Cerebellar cortex (tissue), 1 donor: ENCODE measurements at regions not wholly inside any gene's neighbourhood (a gene's known extent, or its start where the extent isn't known, plus 50 kb on each side); places are given as distances from the start of the nearest gene placed in this dataset.
"Not testable (repeated sequence)": the region's sequence is repeated elsewhere in the genome, so short reads cannot be mapped to it uniquely, and the experiment has no call there.

ENCODE experiments used
- DNase-seq: peaks from one replicate; pipeline ENCODE4 v3.0.0-alpha.2; 2015; ENCODE audit warnings: low spot score

GRCh38 chr3:130800829-130801228, 54.2 kb upstream of the PIK3R4 start:
- DNase-seq: no peak

GRCh38 chr3:130801473-130801872, 54.8 kb upstream of the PIK3R4 start:
- no peak for DNase-seq

GRCh38 chr3:130811557-130811956, 64.9 kb upstream of the PIK3R4 start:
- DNase-seq: no peak

DNA sequence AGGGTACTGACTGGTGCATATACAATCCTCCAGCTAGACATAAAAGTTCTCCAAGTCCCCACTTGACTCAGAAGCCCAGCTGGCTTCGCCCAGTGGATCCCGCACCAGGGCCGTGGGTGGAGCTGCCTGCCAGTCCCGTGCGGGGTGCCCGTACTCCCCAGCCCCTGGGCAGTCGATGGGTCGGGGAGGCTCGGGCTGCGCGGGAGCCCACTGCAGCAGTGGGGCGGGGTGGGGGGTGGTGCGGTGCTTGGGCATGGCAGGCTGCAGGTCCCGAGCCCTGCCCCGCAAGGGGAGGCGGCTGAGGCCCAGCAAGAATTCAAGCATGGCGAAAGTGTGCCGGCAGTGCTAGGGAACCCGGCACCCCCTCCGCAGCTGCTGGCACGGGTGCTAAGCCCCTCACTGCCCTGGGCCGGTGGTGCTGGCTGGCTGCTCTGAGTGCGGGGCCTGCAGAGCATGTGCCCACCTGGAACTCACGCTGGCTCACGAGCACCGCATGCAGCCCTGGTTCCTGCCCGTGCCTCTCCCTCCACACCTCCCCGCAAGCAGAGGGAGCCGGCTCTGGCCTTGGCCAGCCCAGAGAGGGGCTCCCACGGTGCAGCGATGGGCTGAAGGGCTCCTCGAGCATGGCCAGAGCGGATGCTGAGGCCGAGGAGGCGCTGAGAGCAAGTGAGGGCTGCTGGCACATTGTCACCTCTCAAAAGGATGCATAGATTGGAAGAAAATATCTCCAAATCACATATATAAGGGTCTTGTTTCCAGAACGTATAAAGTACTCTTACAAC, 68.3 kb upstream of the PIK3R4 start:
- DNase-seq: no peak

DNA sequence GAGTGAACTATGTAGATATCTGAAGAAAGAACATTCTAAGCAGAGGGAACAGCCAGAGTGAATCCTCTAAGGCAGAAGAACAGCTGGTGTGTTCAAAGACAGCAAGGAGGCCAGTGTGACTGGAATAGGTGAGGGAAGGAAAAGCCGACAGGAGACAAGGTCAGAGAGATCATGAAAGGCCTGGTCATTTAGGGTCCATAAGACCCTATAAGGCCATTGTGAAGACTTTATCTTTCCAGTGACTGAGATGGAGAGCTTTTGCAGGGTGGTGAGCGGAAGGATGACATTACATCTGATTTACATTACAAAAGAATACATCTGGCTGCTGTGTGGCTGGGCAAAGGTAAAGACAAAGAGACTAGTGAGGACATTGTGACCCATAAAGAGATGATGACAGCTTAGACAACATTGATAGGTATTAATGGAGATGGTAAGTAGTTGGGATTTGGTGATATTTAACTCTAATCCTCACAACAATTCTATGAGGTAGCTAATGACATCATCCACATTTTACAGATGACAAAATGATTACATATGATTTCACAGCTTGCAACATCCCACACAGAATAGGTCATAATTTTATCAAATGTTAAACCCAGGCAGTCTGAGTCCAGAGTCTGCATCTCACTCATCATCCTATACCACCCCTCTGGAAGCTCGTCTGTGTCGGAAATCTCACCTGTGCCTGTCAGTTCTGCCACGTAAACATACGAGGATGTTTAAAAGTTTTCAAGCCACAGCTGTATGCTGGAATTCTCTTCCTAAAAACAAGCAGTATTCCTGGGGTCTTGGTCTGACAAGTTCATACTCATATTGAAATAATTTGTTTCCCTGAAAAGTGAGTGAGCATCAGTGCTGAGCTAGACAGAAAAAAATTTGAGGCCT, 70.2 kb upstream of the PIK3R4 start:
- no peak for DNase-seq

- DNase-seq: not testable (repeated sequence)
Measured at GRCh38 chr3:130818066-130818465, 71.4 kb upstream of the PIK3R4 start.

- no peak for DNase-seq
Measured at GRCh38 chr3:130820976-130821375, 72.9 kb upstream of the ATP2C1 start.

DNA sequence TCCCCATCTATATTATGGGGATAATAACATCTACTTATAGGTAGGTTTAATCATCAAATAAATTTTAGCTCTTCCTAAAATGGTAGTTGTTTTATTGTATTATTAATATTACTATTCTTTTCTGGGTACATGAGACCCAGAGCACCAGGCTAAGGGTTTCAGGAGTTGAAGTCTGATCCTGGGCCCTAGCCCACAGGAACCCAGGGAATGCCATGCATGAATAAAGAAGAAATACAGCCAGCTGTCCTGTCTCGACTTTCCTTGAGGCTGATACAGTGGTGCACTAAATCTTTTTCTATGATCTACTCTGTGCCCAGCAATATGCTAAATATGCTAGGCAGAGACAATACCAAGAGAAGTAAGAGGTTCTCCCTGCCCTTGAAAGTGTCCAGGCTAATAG, 72.1 kb upstream of the ATP2C1 start:
- no peak for DNase-seq

GRCh38 chr3:130823241-130823884, 70.5 kb upstream of the ATP2C1 start:
- no peak for DNase-seq

- no peak for DNase-seq
Measured at GRCh38 chr3:130823996-130824395, 69.9 kb upstream of the ATP2C1 start.

- DNase-seq: no peak
Measured at GRCh38 chr3:130825762-130826299, 68.1 kb upstream of the ATP2C1 start.

DNA sequence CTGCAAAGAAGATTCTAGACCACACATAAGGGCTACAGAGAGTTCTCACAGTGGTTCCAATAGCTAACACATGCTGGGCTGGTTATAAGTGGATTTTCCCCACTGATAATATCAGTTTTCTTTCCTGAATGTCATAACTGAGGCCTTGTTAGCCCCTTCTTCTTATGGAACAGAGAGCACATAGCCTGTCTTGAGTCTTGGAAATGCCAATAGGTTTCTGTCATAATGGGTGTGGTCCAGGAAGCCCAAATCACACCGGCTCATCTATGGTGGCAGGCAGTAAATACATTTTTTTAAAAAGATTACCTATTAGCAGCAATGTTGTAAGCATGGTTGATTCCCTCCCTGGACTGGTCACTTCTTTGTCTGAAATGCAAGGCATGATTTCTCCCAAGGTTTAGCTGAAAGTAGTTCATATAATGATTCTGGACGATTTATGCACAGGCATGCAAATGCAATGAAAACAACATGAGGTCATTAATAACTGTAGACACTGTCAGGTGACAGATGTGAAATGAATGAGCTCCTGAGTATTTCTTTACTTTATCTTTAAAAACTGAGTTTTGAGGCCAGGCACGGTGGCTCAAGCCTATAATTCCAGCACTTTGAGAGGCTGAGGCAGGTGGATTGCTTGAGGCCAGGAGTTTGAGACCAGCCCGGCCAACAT, 67.2 kb upstream of the ATP2C1 start:
- DNase-seq: no peak

DNA sequence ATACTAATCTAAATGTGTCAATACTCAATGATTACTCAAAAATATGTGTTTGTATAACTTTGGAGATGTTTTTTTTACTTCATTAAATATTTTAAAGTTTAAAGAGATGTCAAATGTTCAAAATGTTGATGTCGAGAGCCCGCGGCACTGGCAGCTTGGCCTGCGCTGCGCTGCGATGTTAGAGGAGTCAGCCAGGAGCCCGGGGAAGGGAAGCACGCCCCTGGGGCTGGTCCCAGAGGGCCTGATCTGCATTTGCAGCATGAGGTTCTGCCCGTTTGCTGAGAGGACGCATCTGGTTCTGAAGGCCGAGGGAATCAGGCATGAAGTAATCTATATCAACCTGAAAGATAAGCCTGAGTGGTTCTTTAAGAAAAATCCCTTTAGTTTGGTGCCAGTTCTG, 66.4 kb upstream of the ATP2C1 start:
- no peak for DNase-seq

GRCh38 chr3:130828948-130829947, 64.6 kb upstream of the ATP2C1 start:
- no peak for DNase-seq

DNA sequence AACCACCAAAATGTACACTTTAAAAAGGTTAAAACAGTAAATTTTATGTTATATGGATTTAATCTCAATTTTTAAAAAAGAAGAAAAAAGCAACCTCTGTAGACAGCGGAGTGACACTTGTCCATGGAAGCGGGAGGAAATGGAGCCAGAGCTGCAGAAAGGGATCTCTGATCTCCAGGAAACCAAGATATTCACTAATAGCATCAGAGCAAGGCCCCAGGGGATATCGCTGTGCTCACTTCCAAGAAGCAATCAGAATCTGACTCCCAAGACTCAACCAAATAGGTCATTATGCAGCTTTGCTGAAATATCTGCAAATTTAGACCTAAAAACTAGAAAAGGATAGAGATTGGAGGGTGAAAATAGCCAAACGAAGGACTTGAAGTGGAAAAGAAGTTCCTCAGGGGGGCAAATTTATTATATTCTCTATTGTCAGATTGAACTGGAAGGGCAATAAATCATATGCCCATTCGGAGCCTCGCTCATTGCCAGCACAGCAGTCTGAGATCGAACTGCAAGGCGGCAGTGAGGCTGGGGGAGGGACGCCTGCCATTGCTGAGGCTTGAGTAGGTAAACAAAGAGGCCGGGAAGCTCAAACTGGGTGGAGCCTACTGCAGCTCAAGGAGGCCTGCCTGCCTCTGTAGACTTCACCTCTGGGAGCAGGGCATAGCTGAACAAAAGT, 62.0 kb upstream of the ATP2C1 start:
- DNase-seq: no peak

- DNase-seq: not testable (repeated sequence)
Measured at GRCh38 chr3:130832401-130832746, 61.5 kb upstream of the ATP2C1 start.

DNA sequence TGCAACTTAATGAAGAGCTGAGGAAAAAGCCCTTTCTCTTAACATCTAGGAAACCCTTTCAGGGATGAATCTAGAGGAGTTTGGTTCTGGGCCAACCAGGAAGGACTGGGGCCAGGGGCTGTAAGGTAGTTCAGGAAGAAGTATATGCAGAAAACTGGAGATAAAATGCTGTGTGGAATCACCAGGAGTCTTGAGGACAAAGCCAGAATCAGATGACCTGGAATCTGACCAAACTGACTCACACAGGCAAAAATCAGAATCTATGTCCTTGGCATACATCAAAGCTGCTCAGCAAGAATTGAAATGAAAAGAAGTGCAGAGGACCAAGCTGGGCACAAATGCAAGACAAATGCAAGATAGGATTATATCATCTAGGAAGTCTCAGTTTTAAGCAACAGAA, 59.4 kb upstream of the ATP2C1 start:
- DNase-seq: peak; percentile 86

DNA sequence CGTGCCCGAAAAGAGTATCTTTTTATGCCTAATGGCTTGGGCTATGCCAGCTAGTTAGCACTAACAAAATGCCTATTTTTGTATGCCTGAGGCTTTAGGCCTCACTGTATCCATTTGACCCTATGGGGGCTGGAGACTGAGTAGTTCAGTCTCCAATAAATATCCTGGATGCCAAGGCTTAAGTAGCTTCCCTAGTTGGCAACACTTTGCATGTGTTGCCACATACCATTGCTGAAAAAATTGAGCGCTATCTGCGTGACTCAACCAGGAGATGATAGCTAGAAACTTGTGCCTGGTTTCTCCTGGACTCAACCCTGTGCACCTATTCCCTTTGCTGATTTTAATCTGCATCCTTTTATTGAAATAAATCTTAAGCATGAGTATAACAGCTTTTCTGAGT, 58.4 kb upstream of the ATP2C1 start:
- no peak for DNase-seq

GRCh38 chr3:130838898-130839600, 54.8 kb upstream of the ATP2C1 start:
- DNase-seq: no peak

GRCh38 chr3:130839813-130840212, 54.1 kb upstream of the ATP2C1 start:
- no peak for DNase-seq
